GM18508 (cell line): ENCODE measurements at regions not wholly inside any gene's neighbourhood (a gene's known extent, or its start where the extent isn't known, plus 50 kb on each side); places are given as distances from the start of the nearest gene placed in this dataset.
"Not testable (repeated sequence)": the region's sequence is repeated elsewhere in the genome, so short reads cannot be mapped to it uniquely, and the experiment has no call there.

Experiments
- ATAC-seq: cut with Tn5 transposase; IDR thresholded peaks from one replicate; pipeline ENCODE4 v1.9.1; 2021; ENCODE audit warnings: moderate number of reproducible peaks; ENCODE audit not compliant: insufficient read depth, unreplicated experiment

DNA sequence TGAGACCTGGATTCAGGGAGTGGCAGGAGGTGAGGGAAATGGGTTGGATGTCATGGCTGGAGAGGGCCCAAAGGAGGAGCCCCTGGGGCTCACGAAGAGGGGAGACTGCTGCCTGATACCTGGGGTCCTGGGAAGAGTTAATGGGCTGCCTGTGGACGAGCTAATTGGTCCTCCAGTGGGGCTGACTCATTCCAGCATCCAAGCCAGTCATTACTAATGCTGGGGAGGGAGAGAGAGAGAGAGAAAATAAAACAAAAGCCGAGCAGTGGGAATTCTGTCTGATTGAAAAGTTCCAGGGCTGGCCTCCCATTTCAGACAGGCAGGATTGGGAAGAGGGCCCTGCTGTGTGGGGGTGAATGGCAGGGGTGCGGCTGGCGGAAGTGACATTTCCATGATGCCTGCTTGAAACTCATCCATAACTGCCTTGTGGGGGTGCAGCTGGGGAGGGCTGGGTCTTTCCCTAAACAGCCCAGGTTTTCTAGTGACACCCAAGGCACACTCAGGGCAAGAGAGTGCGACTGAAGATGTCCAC is 297.8 kb downstream of the RPS24 start:
- no peak for ATAC-seq

DNA sequence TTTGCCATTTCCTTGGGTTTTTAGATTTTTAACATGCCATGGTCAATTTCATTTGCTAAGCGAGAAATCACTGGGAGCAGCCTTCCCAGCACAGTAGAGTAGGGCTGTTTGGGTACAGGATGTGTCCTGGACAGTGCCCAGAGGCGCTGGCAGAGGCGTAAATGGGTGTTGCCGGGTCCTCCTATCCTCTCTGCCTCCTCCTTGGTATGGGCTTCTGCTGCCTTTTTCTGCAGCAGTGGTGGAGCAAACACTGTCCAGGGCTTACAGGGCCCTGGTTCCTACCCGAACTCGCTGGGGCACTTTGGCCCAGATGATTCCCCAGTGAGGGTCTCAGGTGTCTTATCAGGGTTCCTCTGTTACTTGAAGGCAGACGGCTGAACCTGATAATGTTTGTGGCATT is 298.3 kb downstream of the RPS24 start:
- ATAC-seq: no peak

DNA sequence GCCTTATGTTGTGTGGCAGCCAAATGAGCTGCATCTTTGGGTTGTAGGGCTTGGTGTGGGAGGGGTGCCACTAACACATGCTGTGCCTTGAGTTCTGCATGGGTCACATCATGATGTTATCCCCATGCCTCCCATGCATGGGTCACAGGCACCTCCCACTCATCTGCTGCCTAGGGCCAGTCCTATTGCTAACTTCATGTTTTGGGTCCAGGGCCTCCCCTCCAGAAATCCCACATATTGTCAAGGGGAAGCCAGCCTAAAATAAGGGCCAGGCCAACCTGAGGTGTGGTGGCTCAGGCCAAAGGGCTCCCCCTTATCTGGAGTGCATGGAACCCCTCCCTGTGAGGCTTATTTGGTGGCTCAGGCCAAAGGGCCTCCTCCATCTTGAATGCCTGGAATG is 299.0 kb downstream of the RPS24 start:
- ATAC-seq: no peak

- ATAC-seq: no peak
These were observed 299.9 kb downstream of the RPS24 start for GRCh38 chr10:78333362-78334143.

DNA sequence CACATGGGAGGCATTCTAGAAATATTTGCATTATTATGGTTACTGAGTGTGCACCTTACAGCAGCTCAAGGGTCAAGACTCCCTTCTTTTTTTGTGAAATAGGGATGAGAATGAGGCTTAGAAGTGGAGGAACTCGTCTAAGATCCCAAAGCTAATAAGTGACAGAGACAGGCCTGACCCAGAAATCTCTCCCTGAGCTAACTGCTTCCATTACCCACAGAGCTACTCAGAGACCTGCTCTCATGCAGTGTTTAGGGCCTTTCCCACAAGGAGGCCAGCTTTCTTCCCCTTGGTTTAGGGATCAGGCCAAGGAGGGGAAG is 301.7 kb downstream of the RPS24 start:
- no peak for ATAC-seq

DNA sequence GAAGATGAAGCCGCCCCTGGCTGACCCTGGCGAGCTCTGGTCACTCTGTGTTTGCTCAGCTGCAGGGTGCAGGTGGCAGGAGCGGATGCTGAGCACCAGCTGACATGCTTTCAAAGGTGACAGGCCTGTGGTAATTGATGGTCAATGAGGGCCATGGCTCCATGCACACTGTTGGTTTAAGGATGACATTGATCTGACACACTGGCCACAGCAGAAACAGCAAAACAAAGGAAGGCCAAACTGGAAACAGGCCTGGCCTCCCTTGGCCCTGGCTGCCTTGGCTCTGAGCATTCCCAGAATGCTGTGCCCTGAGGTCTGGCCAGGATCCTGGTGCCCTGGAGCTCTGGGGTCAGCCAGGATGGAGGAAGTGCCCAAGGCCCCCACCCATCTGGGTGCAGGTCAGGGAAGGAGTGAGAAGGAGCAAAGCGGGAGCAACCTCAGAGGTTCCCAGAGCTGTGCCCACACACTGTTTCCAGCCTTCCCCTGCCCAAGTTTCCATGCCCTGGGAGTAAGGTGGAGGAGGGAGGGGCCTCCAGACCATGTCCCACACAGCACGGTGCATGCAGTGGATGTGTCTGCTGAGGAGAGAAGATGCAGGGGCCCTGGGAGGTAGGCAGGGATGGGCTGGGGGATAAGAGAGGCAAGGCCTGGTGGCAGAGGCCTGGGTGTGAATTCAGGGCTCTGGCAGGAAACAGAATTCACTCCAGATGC is 302.2 kb downstream of the RPS24 start:
- no peak for ATAC-seq

GRCh38 chr10:78336402-78336791 is 302.7 kb downstream of the RPS24 start:
- ATAC-seq: no peak

DNA sequence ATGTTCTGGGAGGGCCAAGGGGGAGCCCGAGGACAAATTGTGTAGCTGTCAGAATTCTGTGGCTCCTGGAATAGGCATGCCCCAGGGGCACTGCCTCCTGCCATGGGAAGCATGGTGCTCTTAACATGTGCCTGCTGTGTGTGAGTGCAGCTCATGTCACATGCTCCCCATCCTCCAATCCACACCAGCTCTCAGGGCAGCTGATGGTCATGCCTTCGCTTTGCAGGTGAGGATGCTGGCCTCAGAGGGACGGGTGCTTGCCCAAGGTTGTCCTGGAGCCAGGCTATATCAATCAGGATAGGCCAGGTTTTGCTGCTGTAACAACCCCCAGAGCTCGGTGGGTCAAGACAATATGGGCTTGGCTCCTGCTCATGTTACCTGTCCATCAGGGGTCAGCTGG is 303.4 kb downstream of the RPS24 start:
- ATAC-seq: no peak

DNA sequence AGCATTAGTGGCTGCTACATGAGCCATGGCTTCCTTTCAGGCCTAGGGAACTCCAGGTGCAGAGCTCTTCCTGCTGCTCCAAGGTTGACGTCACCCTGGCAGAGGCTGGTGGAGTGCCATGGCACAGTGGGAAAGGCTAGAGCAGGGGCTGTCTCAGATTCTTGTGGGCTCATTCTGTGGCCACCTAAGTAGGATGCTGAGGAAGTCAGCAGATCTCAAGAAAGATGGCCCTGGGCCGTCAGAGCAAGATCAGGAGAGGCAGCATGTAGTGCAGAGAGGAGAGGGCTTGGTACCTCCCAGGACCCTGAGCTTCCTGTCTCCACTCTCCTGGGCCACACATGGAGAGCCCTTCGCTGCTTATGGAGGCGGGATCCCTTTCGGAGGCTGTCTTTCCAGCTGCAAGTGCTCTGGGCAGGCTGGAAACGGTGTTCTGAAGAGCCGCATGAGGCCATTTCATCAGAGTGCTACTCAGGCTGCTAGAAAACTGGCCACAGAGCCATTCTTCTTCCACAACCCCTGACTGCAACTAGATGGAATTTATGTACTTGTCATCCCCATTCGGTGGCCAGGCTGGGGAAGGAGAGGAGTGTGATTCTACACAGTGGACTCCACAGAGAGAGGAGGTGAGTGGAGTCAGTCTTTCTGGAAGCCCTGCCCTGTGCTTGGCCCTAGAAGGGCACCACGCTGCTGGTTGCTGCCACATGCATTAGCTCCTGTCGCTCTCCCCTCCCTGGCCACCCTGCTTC is 304.2 kb downstream of the RPS24 start:
- ATAC-seq: no peak

- no peak for ATAC-seq
These were observed 305.1 kb downstream of the RPS24 start for GRCh38 chr10:78338717-78339116.

DNA sequence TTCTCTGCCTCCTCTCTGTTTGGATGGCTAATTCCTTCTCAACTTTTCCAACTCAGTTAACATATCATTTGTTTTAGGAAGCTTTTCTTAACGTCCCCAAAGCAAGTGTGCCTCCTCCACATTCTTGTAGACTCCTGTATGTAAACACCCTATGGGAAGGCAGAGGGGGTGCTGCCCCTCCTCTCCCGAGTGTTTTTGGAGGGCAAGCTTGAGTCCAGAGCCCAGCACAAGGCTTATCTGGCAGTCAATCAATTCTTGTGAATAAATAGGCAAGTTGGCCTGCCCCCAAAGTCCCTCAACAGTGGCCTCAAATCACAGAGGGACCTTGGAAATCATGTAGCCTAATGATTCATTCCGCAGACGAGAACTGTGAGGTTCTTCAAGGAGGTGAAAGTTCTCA is 305.6 kb downstream of the RPS24 start:
- ATAC-seq: no peak

DNA sequence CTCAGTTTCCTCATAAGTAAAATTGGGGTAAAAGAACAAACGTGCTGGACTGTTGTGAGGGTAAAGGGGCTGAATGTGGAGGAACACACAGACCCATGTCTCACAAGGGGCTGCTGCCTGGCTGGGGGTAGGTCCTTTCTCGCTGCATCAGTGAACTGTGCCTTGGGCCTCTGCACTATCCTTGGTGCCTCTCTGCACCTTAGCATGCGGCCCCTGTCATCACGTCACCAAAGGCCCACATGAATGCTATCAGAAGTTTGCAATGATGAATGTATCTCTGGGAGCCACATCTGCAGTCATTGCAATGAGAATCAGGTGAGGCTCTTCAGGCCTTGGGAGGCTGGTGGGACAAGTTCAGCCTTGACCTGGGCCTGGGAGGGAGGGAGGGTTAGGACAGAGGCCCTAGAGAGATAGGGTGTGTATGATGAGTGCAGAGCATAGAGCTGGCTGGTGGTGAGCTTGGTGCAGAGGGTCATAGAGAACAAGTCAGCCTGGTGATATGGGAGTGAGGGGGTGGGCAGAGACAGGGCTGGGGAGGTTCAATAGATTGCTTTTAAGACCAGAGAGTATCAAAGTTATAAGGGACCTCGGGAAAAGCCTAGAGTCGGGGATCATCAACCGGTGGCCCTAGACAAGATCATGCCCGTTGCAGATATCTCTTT is 308.4 kb downstream of the RPS24 start:
- ATAC-seq: no peak

GRCh38 chr10:78342827-78343653 is 309.4 kb downstream of the RPS24 start:
- ATAC-seq: no peak

- ATAC-seq: not testable (repeated sequence)
These were observed 310.6 kb downstream of the RPS24 start for GRCh38 chr10:78344257-78344656.

DNA sequence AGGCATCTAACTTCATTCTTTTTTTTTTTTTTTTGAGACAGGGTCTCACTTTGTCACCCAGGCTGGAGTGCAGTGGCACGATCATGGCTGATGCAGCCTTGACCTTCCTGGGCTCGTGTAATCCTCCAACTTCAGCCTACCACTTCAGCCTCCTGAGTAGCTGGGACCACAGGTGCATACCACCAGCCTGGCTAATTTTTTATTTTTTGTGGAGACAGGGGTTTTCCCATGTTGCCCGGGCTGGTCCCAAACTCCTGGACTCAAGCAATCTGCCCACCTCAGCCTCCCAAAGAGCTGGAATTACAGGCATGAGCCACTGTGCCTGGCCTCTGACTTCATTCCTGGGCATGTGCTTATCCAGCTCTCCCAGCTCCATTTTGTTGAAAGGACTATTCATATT is 311.9 kb downstream of the RPS24 start:
- ATAC-seq: not testable (repeated sequence)

DNA sequence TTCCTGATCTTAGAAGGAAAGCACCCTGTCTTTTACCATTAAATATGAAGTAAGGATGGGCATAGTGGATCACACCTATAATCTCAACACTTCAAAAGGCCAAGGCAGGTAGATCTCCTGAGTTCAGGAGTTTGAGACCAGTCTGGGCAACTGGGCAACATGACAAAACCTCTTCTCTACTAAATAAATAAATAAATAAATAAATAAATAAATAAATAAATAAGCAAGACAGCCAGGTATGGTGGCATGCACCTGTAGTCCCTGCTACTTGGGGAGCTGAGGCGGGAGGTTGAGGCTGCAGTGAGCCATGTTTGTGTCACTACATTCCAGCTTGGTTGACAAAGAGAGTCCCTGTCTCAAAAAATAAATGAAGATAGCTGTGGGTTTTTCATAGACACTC is 313.1 kb downstream of the RPS24 start:
- no peak for ATAC-seq

- ATAC-seq: no peak
These were observed 314.9 kb downstream of the RPS24 start for GRCh38 chr10:78348411-78349164.

DNA sequence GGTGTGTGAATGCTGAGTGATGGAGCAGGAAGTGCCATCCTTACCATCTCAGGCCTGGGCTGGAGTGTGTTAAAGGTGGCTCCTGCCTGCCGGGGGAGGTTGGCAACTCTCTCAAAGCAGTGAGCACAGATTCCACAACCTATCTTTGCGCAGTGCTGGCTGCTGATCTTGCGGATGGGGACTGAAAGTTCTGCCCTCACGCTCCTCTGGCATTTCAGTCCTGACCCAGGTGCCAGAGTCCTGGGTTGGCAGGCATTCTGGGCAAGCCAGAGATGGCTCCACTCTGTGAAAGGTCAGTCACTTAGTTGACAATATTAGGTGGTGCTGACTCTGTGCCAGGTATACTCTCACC is 315.5 kb downstream of the RPS24 start:
- no peak for ATAC-seq
